ENCODE measurements at regions not wholly inside any gene's neighbourhood (a gene's known extent, or its start where the extent isn't known, plus 50 kb on each side); places are given as distances from the start of the nearest gene placed in this dataset.
"Not testable (repeated sequence)": the region's sequence is repeated elsewhere in the genome, so short reads cannot be mapped to it uniquely, and the experiment has no call there.

GRCh38 chr9:26789959-26790358 is 102.6 kb downstream of the CAAP1 start:
- no peak for FAIRE-seq

- FAIRE-seq, result no peak
These were observed 106.0 kb downstream of the CAAP1 start for GRCh38 chr9:26786564-26786963.

- FAIRE-seq, result no peak
These were observed 109.7 kb downstream of the CAAP1 start for GRCh38 chr9:26782899-26783298.

DNA sequence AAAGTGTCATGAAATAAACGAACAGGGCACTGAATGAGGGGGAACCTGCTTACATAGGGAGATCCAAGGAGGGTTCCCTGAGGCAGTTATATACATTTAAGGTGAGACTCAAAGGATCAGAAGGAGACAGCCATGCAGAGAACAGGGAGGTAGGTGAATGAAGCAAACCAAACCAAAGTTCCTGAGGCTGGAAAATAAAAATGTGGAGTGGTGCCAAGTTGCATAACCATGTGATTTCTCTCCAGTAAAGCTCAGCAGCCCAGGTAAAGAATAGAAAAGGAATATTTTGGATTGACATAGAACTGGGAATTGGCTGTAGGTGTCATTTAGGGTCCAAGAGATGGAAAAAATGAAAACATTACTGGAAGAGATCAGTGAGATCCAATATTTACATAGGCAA is 110.7 kb downstream of the CAAP1 start:
- no peak for FAIRE-seq

DNA sequence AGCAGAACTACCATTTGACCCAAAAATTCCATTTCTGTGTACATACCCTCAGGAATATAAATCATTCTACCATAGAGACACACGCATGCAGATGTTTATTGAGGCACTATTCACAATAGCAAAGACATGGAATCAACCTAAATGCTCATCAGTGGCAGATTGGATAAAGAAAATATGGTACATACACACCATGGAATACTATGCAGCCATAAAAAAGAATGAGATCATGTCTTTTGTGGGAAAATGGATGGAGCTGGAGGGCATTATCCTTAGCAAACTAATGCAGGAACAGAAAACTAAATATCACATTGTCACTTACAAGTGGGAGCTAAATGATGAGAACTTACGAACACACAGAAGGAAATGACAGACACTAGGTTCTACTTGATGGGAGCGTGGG is 112.3 kb downstream of the CAAP1 start:
- not testable (repeated sequence) for FAIRE-seq

DNA sequence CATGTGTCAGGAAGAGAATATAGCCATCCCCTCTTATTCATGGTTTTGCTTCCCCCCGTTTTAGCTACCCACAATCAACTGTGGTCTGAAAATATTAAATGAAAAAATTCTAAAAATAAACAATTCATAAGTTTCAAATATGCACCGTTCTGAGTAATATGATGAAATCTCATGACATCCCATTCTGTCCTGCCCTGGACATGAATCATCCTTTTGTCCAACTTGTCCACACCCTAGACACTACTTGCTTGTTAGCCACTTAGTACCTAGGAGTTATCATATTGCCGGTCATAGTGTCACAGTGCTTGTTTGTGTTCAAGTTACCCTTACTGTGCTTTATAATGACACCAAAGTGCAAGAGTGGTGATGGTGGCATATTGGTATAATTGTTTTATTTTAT is 113.5 kb downstream of the CAAP1 start:
- no peak for FAIRE-seq

GRCh38 chr9:26775391-26775790 is 117.2 kb downstream of the CAAP1 start:
- no peak for FAIRE-seq

GRCh38 chr9:26773056-26773455 is 119.5 kb downstream of the CAAP1 start:
- no peak for FAIRE-seq

DNA sequence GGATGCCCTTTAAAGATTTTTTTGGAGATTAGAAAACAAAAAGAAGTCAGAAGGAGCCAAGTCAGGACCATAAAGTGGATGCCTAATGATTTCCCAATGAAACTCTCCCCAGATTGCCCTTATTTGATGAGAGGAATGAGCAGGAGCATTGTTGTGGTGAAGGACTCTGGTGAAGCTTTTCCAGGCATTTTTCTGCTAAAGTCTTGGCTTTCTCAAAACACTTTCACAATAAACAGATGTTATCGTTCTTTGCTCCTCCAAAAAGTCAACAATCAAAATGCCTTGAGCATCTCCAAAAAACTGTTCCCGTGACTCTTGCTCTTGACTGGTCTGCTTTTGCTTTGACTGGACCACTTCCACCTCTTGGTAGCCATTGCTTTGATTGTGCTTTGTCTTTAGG is 121.8 kb downstream of the CAAP1 start:
- no peak for FAIRE-seq

DNA sequence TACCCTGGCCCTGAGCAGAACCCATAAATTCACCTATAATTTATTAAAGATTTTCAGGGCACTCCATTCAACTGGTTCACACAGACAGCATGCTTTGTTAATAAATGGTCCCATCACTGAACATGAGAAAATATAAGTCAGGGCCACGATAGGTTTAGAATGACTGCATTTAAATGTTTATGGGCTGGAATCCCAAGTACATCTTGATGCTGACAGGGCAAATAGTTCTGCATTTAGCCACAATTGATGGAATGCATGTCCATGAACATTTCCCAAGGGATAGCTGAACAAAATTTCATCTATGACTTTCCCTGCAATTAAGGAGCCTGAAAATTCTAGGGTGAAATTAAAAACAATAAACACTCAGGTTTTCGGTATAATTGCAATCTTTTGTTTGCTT is 124.5 kb downstream of the CAAP1 start:
- FAIRE-seq, result no peak

GRCh38 chr9:26760675-26761074 is 131.9 kb downstream of the CAAP1 start:
- FAIRE-seq, result no peak

GRCh38 chr9:26758655-26759054 is 133.9 kb downstream of the CAAP1 start:
- no peak for FAIRE-seq

GRCh38 chr9:26756881-26757280 is 135.7 kb downstream of the CAAP1 start:
- no peak for FAIRE-seq

DNA sequence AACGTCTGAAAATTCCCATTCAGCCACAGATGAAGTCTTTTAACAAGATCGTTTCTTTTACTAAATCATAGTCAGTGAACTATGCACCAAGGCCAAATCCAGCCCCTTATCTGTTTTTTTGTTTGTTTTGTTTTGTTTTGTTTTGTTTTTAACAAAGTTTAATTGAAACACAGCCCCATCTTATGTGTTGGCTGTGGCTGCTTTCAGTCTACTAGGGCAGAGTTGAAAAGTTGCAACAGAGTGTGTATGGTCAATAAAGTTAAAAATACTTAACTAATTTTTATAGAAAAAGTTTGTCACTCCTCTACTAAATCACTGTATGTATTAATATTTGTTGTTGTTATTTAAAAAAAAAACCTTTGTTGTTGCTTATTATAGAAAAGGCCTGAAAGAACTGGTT is 137.1 kb downstream of the CAAP1 start:
- no peak for FAIRE-seq

DNA sequence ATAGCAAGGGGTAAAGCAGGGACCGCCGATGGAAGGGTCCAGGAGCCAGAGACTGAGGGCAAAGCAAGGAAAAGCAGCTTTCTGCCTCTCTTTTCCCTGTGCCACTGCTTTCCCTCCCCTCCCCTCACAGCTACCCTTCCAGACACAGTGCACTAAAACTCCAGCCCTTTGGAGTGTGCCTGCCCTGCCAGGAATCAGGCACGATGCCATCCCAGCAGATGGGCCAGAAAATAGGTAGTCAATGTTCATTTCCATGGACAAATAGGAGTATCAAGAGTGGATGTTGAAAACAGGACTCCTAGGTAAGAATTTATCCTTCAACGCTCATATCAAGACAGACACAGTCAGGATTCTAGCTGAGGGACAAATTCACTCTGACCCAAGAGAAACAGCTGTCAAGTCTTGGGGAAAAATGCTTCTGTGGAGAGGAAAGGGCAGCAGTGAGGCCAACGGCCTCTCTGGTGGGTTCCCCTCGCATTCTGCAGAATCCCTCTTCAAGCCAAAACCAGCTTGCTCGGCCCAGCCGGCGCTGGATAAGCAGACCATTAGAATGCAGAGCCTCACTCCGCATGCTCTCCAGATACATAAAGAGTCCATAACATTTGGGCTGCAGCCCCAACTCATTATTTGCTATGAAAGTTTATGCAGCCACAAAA is 138.0 kb downstream of the CAAP1 start:
- no peak for FAIRE-seq

- FAIRE-seq, result no peak
These were observed 138.6 kb downstream of the CAAP1 start for GRCh38 chr9:26753971-26754370.

- no peak for FAIRE-seq
These were observed 142.4 kb downstream of the CAAP1 start for GRCh38 chr9:26750162-26750561.

DNA sequence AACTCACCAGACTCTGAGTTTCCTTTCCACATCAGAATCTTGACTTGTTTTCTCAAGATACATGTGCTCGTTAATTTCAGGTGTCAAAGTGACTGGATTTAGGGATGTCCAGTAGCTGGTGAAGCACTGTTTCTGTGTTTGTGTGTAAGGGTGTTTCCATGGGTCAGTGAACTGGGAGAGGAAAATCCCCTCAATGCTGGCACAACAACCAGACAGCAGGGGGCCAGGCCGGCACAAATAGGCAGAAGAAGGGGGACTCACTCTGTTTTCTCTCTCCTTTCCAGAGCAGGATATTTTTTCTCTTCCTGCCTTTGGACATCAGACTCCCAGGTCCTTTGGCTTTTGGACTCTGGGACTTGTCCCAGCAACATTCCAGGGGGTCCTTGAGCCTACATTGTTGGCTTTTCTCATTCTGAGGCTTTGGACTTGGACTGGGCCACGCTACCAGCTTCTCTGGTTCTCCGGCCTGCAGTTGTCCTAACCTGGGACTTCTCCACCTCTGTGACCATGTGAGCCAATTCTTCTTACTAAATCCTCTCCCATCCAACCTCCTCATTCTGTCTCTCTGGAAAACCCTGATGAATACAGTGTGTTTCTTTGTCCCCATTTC is 144.0 kb downstream of the CAAP1 start:
- FAIRE-seq, result no peak

DNA sequence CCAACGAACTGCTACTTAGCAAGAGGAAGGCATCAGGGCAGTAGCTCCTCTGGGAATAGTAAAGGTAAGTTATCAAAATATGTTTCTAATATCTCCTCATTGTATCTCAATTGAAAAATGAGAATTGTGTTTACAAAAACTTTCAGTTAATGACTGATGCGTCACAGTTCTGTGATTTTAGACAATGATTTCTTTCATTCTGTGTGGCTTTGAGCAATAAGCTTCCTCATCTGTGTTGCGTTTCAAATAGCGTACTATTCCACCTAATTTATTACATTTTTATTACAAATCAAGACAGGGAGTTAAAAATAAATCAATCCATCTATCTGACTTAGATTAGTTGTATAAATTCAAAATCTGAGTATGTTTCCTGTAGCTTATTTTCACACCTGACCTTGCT is 145.0 kb downstream of the CAAP1 start:
- no peak for FAIRE-seq

- FAIRE-seq, result no peak
These were observed 146.1 kb downstream of the CAAP1 start for GRCh38 chr9:26746357-26747072.

DNA sequence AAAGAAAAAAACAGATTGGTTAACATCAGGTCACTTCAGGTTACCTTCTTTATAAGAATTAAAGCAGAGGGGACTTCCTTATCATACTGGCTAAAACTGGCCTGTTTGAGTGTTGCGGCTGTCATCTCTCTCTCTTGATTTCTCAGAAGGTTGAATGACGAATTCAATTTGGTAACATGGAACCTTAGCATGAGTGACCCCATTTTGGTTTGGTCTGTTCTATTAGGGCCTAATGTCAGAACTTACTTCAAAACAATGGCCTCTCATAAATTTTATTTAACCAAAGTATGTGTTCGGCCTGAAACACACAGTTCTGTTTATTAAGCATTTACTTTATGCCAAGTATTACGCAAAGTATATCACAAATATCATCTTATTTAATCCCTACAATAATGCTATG is 147.5 kb downstream of the CAAP1 start:
- FAIRE-seq, result no peak

- FAIRE-seq, result peak; percentile 62
These were observed 148.2 kb downstream of the CAAP1 start for GRCh38 chr9:26744191-26744965.

DNA sequence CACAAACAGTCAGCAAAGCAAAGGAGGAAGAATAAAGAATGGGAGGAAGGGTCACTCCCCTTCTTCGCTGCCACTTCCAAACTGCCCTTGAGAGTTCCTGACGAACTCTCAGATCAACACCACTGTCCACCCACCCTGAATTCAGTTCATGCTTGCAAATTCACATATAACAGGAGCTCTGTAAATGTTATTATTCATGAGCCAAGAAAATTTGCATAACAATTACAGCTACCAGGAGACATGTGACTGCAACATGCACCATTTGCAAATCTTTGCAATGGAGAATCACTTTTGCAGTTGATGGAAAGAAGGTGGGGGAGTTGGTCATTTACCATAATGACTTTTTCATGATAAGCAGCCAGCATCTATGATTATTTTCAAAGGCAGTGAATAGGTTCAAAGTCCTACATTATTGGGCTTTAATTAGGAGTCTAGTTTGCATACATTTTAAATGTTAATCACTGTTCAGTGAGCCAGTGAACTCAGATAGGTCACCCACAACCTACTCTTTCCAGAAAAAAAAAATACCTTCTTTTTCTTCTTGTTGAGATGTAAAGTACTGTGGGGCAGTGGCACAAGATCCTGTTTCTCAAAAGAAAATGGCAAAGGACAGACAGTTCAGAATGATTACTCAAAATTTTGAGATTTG is 149.7 kb downstream of the CAAP1 start:
- no peak for FAIRE-seq

Data from colon (tissue), 2 donors.